Fibroblast of lung (primary cell): ENCODE measurements at regions not wholly inside any gene's neighbourhood (a gene's known extent, or its start where the extent isn't known, plus 50 kb on each side); places are given as distances from the start of the nearest gene placed in this dataset.

Experiments used
- DNase-seq, 2 donors: peaks; one replicate each; pipeline versions ENCODE4 v3.0.0 to v3.0.0-alpha.2; 2010; ENCODE audit warnings: low read depth in 2 of 2
- H2AFZ ChIP-seq: 2 replicates; pipeline ENCODE4 v1.5.1; 2012; ENCODE audit warnings: low read length, control low read depth, inconsistent platforms
- H3K27ac ChIP-seq: 2 replicates; pipeline ENCODE4 v1.5.1; 2011; ENCODE audit warnings: low read length, control low read depth; ENCODE audit not compliant: insufficient read depth
- H3K27me3 ChIP-seq: 2 replicates; pipeline ENCODE4 v1.5.1; 2011; ENCODE audit warnings: mild to moderate bottlenecking, low read length; ENCODE audit not compliant: control insufficient read depth, insufficient read depth
- H3K36me3 ChIP-seq: 2 replicates; pipeline ENCODE4 v1.5.1; 2011; ENCODE audit warnings: low read length; ENCODE audit not compliant: control insufficient read depth, insufficient read depth
- H3K4me1 ChIP-seq: 2 replicates; pipeline ENCODE4 v1.5.1; 2011; ENCODE audit warnings: low read length; ENCODE audit not compliant: control insufficient read depth, insufficient read depth; ENCODE audit errors: extremely low read depth
- H3K4me2 ChIP-seq: 2 replicates; pipeline ENCODE4 v1.5.1; 2011; ENCODE audit warnings: low read length, control low read depth; ENCODE audit not compliant: insufficient read depth; ENCODE audit errors: extremely low read depth
- H3K4me3 ChIP-seq, 4 experiments: fragments of 200-600 bp in 1 of 4; sonication (generic) in 1 of 4; replicated peaks in 1 of 4; 2 replicates each; pipeline ENCODE4 v1.5.1; 2011 to 2016; ENCODE audit warnings: low read length in 4 of 4, low read depth in 3 of 4, mild to moderate bottlenecking in 3 of 4, control low read depth in 2 of 4, inconsistent platforms in 1 of 4, mixed read lengths in 1 of 4; ENCODE audit not compliant: insufficient read depth in 1 of 4; ENCODE audit errors: control extremely low read depth in 1 of 4
- H3K79me2 ChIP-seq: 2 replicates; pipeline ENCODE4 v1.5.1; 2012; ENCODE audit warnings: mild to moderate bottlenecking, low read length, inconsistent platforms; ENCODE audit not compliant: control insufficient read depth, insufficient read depth
- H3K9ac ChIP-seq: 2 replicates; pipeline ENCODE4 v1.5.1; 2011; ENCODE audit warnings: mild to moderate bottlenecking, low read length, control low read depth; ENCODE audit not compliant: insufficient read depth
- H3K9me3 ChIP-seq: 2 replicates; pipeline ENCODE4 v1.5.1; 2012; ENCODE audit warnings: low read depth, low read length; ENCODE audit not compliant: control insufficient read depth, insufficient read depth
- H4K20me1 ChIP-seq: 2 replicates; pipeline ENCODE4 v1.5.1; 2011; ENCODE audit warnings: low read length; ENCODE audit not compliant: control insufficient read depth, insufficient read depth; ENCODE audit errors: extremely low read depth
- EZH2 ChIP-seq: IDR thresholded peaks from 2 replicates; pipeline ENCODE4 v1.5.1; 2012; ENCODE audit warnings: low read length, control low read depth, mild to moderate bottlenecking; ENCODE audit errors: missing control alignments
- TF ChIP-seq, protein P1 (sequence below), 2 donors: IDR thresholded peaks in 1 of 2; conservative IDR thresholded peaks in 1 of 2; 1 replicate in 1 of 2; 2 replicates in 1 of 2; pipeline ENCODE4 v1.5.1; 2011 to 2012; ENCODE audit warnings: low read length in 2 of 2, control low read depth in 1 of 2, inconsistent platforms in 1 of 2, low read depth in 1 of 2, mild to moderate bottlenecking in 1 of 2

DNA sequence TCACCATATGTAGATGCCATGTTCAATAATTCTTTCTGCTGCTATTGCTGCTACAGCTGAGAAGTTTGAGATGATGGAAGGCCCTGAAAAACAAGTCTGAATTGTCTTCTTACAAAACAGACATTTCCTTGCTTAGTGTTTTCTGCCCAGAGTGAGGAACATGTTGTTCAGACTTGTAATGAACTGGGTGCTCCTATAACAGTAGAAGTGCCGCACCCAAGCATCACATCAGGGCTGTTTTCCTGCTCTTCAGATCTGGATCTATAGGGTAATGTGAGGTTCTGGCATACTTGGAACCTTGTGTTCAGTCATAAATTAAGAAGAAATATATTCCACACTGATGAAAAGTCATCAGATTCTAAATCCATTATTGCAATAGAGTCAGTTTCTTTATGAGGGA is 171.9 kb upstream of the DIO2 start:
- Histone ChIP-seq H2AFZ (no peak overlapping the region), H3K36me3 (no peaks in the 10 kb centered on the region), H3K4me3 (no peak overlapping the region), H3K27ac (no peak overlapping the region), H3K9me3 (no peaks in the 10 kb centered on the region), H3K27me3 (no peaks in the 10 kb centered on the region), H3K9ac (no peak overlapping the region), H3K4me2 (no peak overlapping the region), H3K4me1 (no peaks in the 10 kb centered on the region), H3K79me2 (no peaks in the 10 kb centered on the region), H4K20me1 (no peaks in the 10 kb centered on the region)
- no peak for DNase-seq
- TF ChIP-seq EZH2 = no peak
- TF ChIP-seq, protein P1, sequence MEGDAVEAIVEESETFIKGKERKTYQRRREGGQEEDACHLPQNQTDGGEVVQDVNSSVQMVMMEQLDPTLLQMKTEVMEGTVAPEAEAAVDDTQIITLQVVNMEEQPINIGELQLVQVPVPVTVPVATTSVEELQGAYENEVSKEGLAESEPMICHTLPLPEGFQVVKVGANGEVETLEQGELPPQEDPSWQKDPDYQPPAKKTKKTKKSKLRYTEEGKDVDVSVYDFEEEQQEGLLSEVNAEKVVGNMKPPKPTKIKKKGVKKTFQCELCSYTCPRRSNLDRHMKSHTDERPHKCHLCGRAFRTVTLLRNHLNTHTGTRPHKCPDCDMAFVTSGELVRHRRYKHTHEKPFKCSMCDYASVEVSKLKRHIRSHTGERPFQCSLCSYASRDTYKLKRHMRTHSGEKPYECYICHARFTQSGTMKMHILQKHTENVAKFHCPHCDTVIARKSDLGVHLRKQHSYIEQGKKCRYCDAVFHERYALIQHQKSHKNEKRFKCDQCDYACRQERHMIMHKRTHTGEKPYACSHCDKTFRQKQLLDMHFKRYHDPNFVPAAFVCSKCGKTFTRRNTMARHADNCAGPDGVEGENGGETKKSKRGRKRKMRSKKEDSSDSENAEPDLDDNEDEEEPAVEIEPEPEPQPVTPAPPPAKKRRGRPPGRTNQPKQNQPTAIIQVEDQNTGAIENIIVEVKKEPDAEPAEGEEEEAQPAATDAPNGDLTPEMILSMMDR (conservative IDR thresholded peaks at IDR 0.05 in 1 of 2, IDR thresholded peaks at IDR 0.05 in 1 of 2; ENCODE audit: low read depth in 1 of 2, low read length in 2 of 2) = no peak

DNA sequence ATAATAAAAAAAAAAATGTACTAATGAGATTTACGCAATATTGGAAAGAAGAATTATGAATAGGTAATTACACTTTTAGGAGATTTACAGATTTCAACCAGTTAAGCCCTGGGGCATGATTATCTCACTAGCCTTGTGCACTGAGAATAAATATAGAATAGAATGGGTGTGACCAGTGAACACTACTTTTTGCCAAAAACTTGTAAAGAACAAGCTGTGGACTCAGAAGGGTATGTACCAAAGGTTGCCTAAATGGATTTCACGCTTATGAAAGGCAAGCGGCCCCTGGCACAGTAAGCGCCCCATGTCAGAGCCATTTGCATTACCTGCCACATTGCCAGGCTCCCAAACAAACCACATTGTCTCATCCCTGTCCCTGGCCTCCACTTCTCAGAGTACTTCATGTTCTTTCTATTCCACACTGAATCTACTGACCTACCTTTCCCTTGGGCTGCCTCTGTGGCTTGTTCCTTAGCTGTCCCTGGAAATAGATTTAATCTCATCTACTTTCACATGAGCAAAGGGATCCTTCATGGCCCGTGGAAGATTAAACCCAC is 170.6 kb upstream of the DIO2 start:
- Histone ChIP-seq H3K9ac (no peak overlapping the region), H3K27me3 (no peaks in the 10 kb centered on the region), H3K79me2 (no peaks in the 10 kb centered on the region), H3K4me1 (no peaks in the 10 kb centered on the region), H3K4me2 (no peak overlapping the region), H3K36me3 (no peaks in the 10 kb centered on the region), H2AFZ (no peak overlapping the region), H3K9me3 (no peaks in the 10 kb centered on the region), H3K27ac (no peak overlapping the region), H3K4me3 (no peak overlapping the region), H4K20me1 (no peaks in the 10 kb centered on the region)
- DNase-seq = no peak
- TF ChIP-seq, protein P1 (conservative IDR thresholded peaks at IDR 0.05 in 1 of 2, IDR thresholded peaks at IDR 0.05 in 1 of 2; ENCODE audit: low read depth in 1 of 2, low read length in 2 of 2) = no peak
- TF ChIP-seq EZH2 = no peak

DNA sequence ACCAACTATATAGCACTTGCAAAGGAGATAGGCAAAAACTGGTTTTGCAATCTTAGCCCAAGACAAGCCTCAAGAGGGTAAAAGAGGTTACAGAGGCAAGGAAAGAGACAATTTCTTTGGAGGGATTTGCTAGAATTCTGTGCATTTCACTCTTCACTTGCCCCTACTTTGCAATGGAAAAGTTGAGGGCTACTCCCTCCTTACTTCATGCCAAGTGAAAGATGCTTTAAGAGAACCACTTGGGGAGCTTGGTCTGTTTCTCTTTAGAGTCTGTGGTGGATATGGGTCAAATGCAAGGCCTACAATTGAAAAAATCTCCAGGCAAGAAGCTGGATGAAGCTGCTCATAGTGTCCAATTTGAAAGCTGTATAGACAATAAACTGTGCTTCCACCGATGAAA is 167.7 kb upstream of the DIO2 start:
- Histone ChIP-seq H3K79me2 (no peaks in the 10 kb centered on the region), H3K9ac (no peak overlapping the region), H3K4me2 (no peak overlapping the region), H3K36me3 (no peaks in the 10 kb centered on the region), H3K27me3 (no peaks in the 10 kb centered on the region), H3K27ac (no peak overlapping the region), H3K4me3 (no peak overlapping the region), H4K20me1 (no peaks in the 10 kb centered on the region), H2AFZ (no peak overlapping the region), H3K4me1 (no peaks in the 10 kb centered on the region), H3K9me3 (no peaks in the 10 kb centered on the region)
- no peak for TF ChIP-seq EZH2
- TF ChIP-seq, protein P1 (conservative IDR thresholded peaks at IDR 0.05 in 1 of 2, IDR thresholded peaks at IDR 0.05 in 1 of 2; ENCODE audit: low read depth in 1 of 2, low read length in 2 of 2) = no peak
- DNase-seq = no peak
